ENCODE measurements at regions not wholly inside any gene's neighbourhood (a gene's known extent, or its start where the extent isn't known, plus 50 kb on each side); places are given as distances from the start of the nearest gene placed in this dataset.
A peak's percentile ranks its signal among the peaks of the same experiment; 100 is the strongest.

- TF ChIP-seq CTCF (IDR thresholded peaks at IDR 0.05) (0 out of 2 replicates have a peak, but pooled peaks have one; percentile 6), ZFX (IDR thresholded peaks at IDR 0.05; ENCODE audit: borderline replicate concordance) (no peak)
Measured at GRCh38 chr6:169323221-169323620, 69.6 kb upstream of the THBS2 start.

Measured in 22Rv1 (cell line).